ENCODE measurements at regions not wholly inside any gene's neighbourhood (a gene's known extent, or its start where the extent isn't known, plus 50 kb on each side); places are given as distances from the start of the nearest gene placed in this dataset.

DNA sequence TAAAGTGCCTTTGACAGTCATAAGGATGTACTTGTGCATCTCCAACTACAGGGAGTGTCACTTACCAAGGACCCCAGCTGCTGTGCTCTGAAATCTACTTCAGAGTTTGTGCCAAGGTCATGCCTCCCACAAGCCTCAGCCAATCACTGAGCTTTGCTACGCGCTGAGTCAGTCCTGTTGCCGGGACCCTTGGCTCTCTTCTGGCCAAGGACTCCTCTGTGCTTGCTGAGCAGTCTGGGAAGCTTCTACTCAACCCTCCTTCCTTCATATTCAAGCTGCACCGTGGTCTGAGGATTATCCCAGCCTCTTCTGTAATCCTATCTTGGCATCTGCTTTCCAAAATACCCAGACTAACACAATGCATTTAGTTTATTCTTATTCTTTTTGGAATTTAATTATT is 398.9 kb upstream of the FANCL start:
- Mint-ChIP-seq H3K27ac (ENCODE audit: low read depth) (no peak overlapping the region), H3K36me3 (ENCODE audit: insufficient read depth) (no peaks in the 10 kb centered on the region), H3K27me3 (no peaks in the 10 kb centered on the region), H3K4me1 (no peaks in the 10 kb centered on the region), H3K9me3 (peaks cover 11% of the 10 kb centered on the region), H3K4me3 (no peak overlapping the region)
- ATAC-seq (replicated peaks; ENCODE audit: extremely low read depth, poor library complexity, severe bottlenecking) (no peak), DNase-seq (ENCODE audit: low spot score in 2 of 2) (no peak)

DNA sequence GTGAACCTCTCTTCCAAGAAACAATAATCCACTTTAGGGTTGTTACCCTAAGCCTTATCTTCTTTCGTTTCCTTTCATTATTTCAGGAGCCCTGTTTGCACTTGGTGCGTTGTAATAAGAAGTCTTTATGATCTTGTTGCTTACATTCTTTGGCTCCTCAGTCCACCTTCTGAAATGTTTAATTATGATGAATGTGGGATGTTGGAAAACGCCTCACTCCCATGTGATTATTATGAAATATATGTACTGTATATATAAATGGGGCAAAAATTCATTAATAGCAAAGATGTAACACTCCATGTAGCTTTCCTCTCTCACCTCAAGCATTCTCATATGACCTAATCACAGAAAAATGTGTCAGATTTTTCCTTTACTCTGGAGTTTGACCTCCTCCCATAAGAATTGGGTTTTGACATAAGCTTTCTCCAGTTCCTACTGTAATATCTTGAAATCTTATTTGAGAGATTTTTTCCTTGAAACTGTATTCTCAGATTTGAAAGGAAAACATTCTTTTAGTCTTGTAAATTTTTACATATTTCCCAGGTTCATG is 397.2 kb upstream of the FANCL start:
- H3K4me3 Mint-ChIP-seq: no peak overlapping the region
- DNase-seq (ENCODE audit: low spot score in 2 of 2) (no peak), ATAC-seq (replicated peaks; ENCODE audit: extremely low read depth, poor library complexity, severe bottlenecking) (no peak)
- H3K36me3 Mint-ChIP-seq (ENCODE audit: insufficient read depth): no peaks in the 10 kb centered on the region
- H3K27me3 Mint-ChIP-seq: no peaks in the 10 kb centered on the region
- no peak overlapping the region for H3K27ac Mint-ChIP-seq (ENCODE audit: low read depth)
- H3K4me1 Mint-ChIP-seq: no peaks in the 10 kb centered on the region
- peaks cover 11% of the 10 kb centered on the region for H3K9me3 Mint-ChIP-seq

DNA sequence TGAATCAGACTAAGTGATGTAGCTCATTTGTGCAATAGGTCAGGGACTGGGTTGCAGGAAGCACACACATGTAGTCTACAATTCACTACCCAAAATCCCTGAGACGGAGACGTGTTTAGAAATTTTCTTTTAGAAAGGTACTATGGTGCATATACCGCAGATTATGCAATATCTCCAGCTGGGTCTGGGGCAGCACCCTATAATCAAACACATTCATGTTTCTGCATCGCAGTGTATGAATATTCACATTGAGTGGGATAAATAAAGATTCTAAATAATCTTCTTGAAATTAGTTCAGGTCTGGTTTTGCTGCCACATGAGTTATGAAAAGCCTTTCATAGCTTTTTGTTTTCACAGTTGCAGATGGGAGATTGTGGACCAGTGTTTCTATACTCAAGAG is 395.7 kb upstream of the FANCL start:
- H3K36me3 Mint-ChIP-seq (ENCODE audit: insufficient read depth): no peaks in the 10 kb centered on the region
- ATAC-seq (replicated peaks; ENCODE audit: extremely low read depth, poor library complexity, severe bottlenecking) (no peak), DNase-seq (ENCODE audit: low spot score in 2 of 2) (no peak)
- H3K27ac Mint-ChIP-seq (ENCODE audit: low read depth): no peak overlapping the region
- H3K4me1 Mint-ChIP-seq: no peaks in the 10 kb centered on the region
- H3K27me3 Mint-ChIP-seq: no peaks in the 10 kb centered on the region
- no peak overlapping the region for H3K4me3 Mint-ChIP-seq
- peaks cover 5% of the 10 kb centered on the region for H3K9me3 Mint-ChIP-seq

DNA sequence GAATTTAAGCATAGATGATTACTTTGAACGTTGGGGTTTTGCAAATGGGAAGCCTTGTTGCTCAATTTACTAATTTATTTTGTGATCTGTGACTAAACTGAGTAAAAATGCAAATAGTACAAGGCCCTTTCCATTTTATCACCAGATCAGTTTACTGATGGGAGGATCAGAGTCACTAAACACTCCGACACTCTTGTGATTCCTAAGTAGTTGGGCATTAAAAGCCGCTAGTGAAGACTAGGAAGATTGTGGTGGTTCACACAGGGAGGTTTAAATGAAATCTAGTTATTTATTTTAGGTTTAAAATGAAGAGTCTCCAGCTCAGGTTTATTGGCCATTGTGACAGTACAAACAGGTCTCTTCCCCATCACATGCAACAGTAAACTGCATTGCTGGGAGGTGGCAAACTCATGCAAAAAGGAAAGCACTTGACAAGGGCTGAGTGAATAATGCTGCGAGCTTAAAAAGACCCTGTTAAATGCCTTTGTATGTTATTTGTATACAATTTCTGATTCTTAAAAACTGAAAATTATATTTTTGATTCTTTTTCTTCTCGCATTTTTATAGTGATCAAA is 394.8 kb upstream of the FANCL start:
- Mint-ChIP-seq H3K27ac (ENCODE audit: low read depth) (no peak overlapping the region), H3K27me3 (no peaks in the 10 kb centered on the region), H3K36me3 (ENCODE audit: insufficient read depth) (no peaks in the 10 kb centered on the region), H3K9me3 (peaks cover 5% of the 10 kb centered on the region), H3K4me3 (no peak overlapping the region), H3K4me1 (no peaks in the 10 kb centered on the region)
- no peak for ATAC-seq (replicated peaks; ENCODE audit: extremely low read depth, poor library complexity, severe bottlenecking)
- DNase-seq (ENCODE audit: low spot score in 2 of 2): no peak

DNA sequence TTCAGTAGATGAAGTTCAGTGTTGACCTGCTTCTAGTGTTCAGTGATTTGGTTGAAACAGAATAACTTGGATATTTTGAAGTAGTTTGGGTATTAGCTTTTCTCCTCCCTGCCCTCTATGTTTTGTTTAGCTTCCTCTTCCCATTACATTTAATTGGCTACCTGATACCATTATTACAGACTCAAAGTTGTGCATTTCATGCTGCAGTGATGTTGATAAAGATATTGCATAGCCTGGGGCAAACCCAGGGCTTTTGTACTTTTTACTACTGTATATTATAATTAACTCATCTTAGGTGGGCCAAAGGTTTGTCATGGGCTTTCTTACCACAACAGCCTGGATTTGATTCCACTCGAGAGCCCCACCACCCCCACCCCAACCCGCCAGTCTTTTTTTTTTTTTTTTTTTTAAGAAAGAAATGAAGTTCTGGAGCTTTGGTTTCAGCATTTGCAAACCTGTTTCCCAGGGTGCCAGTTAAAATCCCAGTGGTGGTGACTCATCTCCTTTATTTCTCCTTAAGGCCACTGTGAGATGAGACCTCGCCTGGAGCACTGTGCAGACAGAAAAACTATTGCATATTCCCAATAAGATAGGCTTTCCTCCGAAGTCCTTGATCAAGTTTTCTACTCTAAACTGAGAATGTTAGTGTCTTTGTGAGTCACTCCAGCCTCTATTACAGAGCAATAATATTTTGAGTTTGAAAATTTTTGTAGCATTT is 393.7 kb upstream of the FANCL start:
- DNase-seq (ENCODE audit: low spot score in 2 of 2) (no peak), ATAC-seq (replicated peaks; ENCODE audit: extremely low read depth, poor library complexity, severe bottlenecking) (no peak)
- no peak overlapping the region for H3K4me3 Mint-ChIP-seq
- H3K36me3 Mint-ChIP-seq (ENCODE audit: insufficient read depth): no peaks in the 10 kb centered on the region
- no peaks in the 10 kb centered on the region for H3K27me3 Mint-ChIP-seq
- H3K9me3 Mint-ChIP-seq: peaks cover 5% of the 10 kb centered on the region
- H3K27ac Mint-ChIP-seq (ENCODE audit: low read depth): no peak overlapping the region
- H3K4me1 Mint-ChIP-seq: no peaks in the 10 kb centered on the region

DNA sequence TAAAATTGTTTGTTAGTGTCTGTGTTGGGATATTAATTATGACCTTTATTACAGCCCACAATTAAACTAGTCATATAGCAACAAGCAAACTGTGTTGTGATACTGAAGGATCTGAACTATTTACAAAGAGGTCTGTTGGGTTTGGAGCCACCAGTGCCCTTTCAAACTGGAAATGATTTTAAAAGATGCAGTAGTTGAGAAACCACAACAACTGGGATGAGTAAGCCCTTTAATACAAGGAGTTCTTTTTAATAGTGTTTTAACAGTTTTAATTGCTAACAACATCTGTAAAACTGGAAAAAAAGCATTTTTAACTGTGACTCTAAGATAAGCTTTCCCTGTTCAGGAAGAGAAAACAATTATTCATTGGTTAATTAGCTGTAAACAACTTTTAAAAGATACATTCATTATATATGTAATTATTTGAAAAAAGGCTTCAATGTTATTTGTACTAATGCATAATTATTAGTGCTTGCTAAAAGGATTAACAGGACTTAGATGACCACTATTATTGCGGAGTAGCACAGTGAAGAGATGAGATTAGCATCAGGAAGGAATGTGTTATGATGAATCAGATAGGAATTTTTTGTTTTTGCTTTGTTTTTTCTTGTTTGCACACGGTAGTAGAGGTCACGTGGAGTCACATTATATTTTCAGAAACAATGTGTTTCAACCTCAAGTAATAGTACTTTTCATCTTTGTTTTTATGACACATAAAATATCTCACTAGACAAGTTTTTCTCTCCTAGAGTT is 392.7 kb upstream of the FANCL start:
- DNase-seq (ENCODE audit: low spot score in 2 of 2) (no peak), ATAC-seq (replicated peaks; ENCODE audit: extremely low read depth, poor library complexity, severe bottlenecking) (no peak)
- Mint-ChIP-seq H3K27me3 (no peaks in the 10 kb centered on the region), H3K9me3 (peaks cover 5% of the 10 kb centered on the region), H3K4me1 (no peaks in the 10 kb centered on the region), H3K36me3 (ENCODE audit: insufficient read depth) (no peaks in the 10 kb centered on the region), H3K4me3 (no peak overlapping the region), H3K27ac (ENCODE audit: low read depth) (no peak overlapping the region)

DNA sequence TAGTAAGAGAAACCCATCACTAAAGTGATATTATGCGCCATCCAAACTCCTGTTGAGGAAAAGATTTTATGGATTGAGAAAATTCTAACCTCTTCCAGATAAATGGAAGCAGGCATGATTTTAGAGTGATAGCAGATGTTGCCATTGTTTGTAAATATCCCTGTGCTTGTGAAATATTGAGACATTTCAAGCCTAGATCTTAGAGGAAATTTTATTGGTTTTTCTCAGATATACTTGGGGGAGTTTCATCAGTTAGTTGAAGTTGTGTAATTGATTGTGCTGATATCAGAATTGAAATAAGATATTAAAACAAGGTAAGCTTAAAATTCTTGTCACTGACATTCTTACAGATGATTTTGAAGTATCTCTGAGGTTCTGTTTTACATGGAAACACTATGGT is 390.9 kb upstream of the FANCL start:
- Mint-ChIP-seq H3K27me3 (no peaks in the 10 kb centered on the region), H3K4me1 (no peaks in the 10 kb centered on the region)

DNA sequence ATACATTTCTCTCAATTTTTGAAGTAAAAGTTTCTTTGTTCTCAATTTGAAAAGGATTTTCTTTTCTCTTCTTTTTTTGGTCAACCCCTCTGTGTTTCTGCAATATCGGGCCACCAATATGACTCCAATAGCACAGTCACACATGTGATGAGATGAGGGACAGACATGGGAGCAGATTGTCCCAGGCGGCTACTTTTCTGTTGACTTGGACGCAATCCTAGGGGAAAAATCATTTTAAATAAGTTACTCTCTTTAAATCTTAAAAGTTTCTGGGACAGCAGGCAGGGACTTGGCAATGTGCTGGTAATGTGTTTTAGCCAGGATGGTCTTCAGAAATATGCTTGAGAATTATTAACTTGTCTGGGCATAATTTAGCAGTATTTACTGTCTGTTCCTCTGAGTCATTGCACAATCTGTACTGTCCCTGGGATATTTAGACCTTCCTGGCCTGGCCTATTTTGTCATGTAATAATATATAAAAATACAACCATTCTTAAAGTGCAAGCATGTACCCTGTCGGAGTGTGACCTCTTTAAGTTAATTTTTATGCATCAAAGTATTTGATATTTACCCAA is 388.5 kb upstream of the FANCL start:
- Mint-ChIP-seq H3K27ac (ENCODE audit: low read depth) (no peak overlapping the region), H3K4me1 (no peaks in the 10 kb centered on the region)
- ATAC-seq (replicated peaks; ENCODE audit: extremely low read depth, poor library complexity, severe bottlenecking): no peak

More for the DNA sequence above, 390.9 kb upstream of the FANCL start:
- ATAC-seq (replicated peaks; ENCODE audit: extremely low read depth, poor library complexity, severe bottlenecking) (no peak), DNase-seq (ENCODE audit: low spot score in 2 of 2) (no peak)
- no peaks in the 10 kb centered on the region for H3K9me3 Mint-ChIP-seq
- H3K4me3 Mint-ChIP-seq: no peak overlapping the region
- no peaks in the 10 kb centered on the region for H3K36me3 Mint-ChIP-seq (ENCODE audit: insufficient read depth)
- no peak overlapping the region for H3K27ac Mint-ChIP-seq (ENCODE audit: low read depth)

DNA sequence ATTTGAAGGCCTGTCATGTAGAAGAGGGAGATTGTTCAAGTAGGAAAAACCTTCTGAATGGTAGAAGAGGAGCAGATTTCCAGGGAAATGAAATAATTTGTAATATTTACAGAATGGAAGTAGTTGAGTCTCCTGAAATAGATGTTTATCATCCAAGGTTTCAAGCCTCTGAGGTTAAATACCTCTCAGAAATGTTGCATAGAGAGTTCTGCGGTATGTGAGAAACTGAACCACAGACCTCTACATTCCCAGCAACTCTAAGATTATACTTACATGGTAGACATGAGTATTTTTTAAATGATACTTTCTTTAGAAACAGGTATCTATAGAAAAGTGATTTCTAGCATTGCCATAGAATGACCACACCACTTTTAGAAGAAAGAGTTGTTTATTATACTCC is 379.8 kb upstream of the FANCL start:
- Mint-ChIP-seq H3K27ac (ENCODE audit: low read depth) (no peak overlapping the region), H3K4me1 (no peaks in the 10 kb centered on the region), H3K4me3 (no peak overlapping the region), H3K27me3 (no peaks in the 10 kb centered on the region), H3K36me3 (ENCODE audit: insufficient read depth) (no peaks in the 10 kb centered on the region), H3K9me3 (peaks cover 5% of the 10 kb centered on the region)
- ATAC-seq (replicated peaks; ENCODE audit: extremely low read depth, poor library complexity, severe bottlenecking) (no peak), DNase-seq (ENCODE audit: low spot score in 2 of 2) (no peak)

More for the DNA sequence above, 388.5 kb upstream of the FANCL start:
- H3K36me3 Mint-ChIP-seq (ENCODE audit: insufficient read depth): peaks cover 2% of the 10 kb centered on the region
- H3K27me3 Mint-ChIP-seq: no peaks in the 10 kb centered on the region
- H3K4me3 Mint-ChIP-seq: no peak overlapping the region
- H3K9me3 Mint-ChIP-seq: peaks cover 3% of the 10 kb centered on the region
- DNase-seq (ENCODE audit: low spot score in 2 of 2): no peak

DNA sequence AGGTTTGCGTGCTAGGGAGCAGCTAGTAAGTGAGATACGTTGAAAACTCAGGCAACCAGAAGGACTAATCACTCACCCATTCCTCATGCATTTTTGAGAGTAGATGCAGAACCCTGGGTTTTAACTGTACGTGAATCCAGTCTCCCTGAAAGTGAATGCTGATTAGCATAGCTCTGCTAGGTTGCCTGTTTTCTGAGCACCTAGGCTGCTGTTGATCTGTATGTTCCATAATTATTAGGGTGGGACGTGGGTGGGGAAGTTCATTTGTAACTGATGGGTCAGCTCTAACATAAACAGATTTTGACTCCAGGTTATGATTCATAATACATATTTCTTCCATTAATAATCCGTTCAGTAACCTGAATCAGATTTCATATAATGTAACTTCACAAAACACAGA is 379.0 kb upstream of the FANCL start:
- Mint-ChIP-seq H3K36me3 (ENCODE audit: insufficient read depth) (no peaks in the 10 kb centered on the region), H3K4me1 (no peaks in the 10 kb centered on the region), H3K27me3 (no peaks in the 10 kb centered on the region), H3K27ac (ENCODE audit: low read depth) (no peak overlapping the region), H3K4me3 (no peak overlapping the region), H3K9me3 (peaks cover 5% of the 10 kb centered on the region)
- DNase-seq (ENCODE audit: low spot score in 2 of 2) (no peak), ATAC-seq (replicated peaks; ENCODE audit: extremely low read depth, poor library complexity, severe bottlenecking) (no peak)

DNA sequence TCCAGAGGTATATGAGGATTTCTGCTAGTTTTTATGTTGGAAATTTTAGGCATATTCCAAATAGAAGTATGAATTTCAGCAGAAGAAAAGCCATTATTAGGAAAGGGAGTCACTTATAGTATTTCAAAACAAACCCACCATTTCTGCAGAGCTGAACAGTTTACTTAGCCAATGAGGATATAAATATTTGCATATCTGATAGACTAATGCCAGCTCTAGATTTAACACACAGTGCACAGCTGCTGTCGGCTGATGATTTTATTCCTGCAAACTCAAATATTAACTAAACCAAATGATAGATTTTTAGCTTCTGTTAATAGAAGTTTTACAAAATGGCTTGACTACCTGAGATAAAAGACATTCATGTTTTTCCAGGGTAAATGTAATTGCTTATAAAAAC is 375.8 kb upstream of the FANCL start:
- Mint-ChIP-seq H3K4me1 (no peaks in the 10 kb centered on the region), H3K4me3 (no peak overlapping the region), H3K27ac (ENCODE audit: low read depth) (no peak overlapping the region), H3K36me3 (ENCODE audit: insufficient read depth) (no peaks in the 10 kb centered on the region), H3K9me3 (no peaks in the 10 kb centered on the region), H3K27me3 (no peaks in the 10 kb centered on the region)
- DNase-seq (ENCODE audit: low spot score in 2 of 2) (no peak), ATAC-seq (replicated peaks; ENCODE audit: extremely low read depth, poor library complexity, severe bottlenecking) (no peak)

DNA sequence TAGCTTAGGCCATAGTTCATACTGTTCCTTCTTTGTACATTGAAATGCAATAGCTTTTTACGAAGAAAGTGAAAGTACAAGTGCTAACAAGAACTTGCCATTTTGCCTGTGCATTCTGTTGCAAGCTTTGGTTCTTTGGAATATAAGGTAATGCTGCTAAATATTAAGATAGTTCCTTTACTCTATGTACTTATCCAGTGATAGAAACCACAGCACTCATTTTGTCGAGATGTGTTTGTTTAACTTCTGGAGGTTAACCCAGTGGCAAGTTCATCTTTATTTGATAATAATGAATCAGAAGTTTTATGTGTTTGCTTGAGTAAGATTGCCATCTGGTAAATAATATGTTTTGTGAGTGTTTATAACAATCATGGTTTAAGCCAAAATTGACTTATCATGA is 373.1 kb upstream of the FANCL start:
- ATAC-seq (replicated peaks; ENCODE audit: extremely low read depth, poor library complexity, severe bottlenecking) (no peak), DNase-seq (ENCODE audit: low spot score in 2 of 2) (no peak)
- Mint-ChIP-seq H3K36me3 (ENCODE audit: insufficient read depth) (no peaks in the 10 kb centered on the region), H3K4me1 (no peaks in the 10 kb centered on the region), H3K4me3 (no peak overlapping the region), H3K27me3 (no peaks in the 10 kb centered on the region), H3K27ac (ENCODE audit: low read depth) (no peak overlapping the region), H3K9me3 (no peaks in the 10 kb centered on the region)
